22Rv1 (cell line): ENCODE measurements at regions not wholly inside any gene's neighbourhood (a gene's known extent, or its start where the extent isn't known, plus 50 kb on each side); places are given as distances from the start of the nearest gene placed in this dataset.

ENCODE experiments used
- H3K27ac ChIP-seq: fragments of 450-650 bp; 2 replicates; pipeline ENCODE4 v1.5.1; 2017
- ZFX ChIP-seq: fragments of 450-650 bp; IDR thresholded peaks from 2 replicates; pipeline ENCODE4 v1.6.1; 2017; ENCODE audit warnings: antibody characterized with exemption, borderline replicate concordance
- TF ChIP-seq, protein P1 (sequence below): fragments of 450-650 bp; IDR thresholded peaks from 2 replicates; pipeline ENCODE4 v1.5.1; 2017; ENCODE audit warnings: mild to moderate bottlenecking

GRCh38 chr2:143960177-143960576, 559.7 kb downstream of the ZEB2 start:
- TF ChIP-seq ZFX = no peak
- TF ChIP-seq, protein P1, sequence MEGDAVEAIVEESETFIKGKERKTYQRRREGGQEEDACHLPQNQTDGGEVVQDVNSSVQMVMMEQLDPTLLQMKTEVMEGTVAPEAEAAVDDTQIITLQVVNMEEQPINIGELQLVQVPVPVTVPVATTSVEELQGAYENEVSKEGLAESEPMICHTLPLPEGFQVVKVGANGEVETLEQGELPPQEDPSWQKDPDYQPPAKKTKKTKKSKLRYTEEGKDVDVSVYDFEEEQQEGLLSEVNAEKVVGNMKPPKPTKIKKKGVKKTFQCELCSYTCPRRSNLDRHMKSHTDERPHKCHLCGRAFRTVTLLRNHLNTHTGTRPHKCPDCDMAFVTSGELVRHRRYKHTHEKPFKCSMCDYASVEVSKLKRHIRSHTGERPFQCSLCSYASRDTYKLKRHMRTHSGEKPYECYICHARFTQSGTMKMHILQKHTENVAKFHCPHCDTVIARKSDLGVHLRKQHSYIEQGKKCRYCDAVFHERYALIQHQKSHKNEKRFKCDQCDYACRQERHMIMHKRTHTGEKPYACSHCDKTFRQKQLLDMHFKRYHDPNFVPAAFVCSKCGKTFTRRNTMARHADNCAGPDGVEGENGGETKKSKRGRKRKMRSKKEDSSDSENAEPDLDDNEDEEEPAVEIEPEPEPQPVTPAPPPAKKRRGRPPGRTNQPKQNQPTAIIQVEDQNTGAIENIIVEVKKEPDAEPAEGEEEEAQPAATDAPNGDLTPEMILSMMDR = no peak

GRCh38 chr2:143957321-143957720, 562.6 kb downstream of the ZEB2 start:
- no peak overlapping the region for H3K27ac ChIP-seq
- TF ChIP-seq, protein P1 = no peak
- no peak for TF ChIP-seq ZFX

More at GRCh38 chr2:143960177-143960576, 559.7 kb downstream of the ZEB2 start:
- no peak overlapping the region for H3K27ac ChIP-seq

DNA sequence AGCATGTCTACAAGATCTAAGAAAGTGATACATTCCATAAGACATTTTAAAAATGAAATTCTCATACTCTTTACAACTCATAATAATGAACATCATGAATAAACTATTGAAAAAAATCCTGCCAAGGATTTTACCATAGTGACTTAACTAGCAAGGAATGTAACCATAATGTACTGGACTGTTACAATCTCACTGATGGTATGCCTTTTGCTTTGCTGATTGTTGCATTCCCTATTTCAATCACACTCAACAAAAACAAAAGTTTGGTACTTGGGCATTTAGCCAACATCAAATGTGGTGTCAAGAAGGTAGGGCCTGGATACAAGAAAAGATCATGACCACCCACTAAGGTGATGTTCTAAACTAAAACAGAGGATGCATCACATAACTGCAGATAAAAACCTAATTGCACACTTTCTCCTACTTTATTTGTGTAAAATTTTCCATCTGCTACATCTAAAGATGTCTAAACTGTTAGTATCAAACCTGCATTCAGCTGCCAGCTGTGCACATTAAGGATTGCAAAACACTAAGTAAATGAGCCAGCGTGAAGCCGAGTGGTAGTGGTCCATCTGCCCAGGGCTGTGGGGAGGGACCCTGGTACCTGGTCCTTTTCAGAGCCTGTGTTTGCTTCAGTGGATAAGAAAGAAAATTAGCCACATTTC, 564.4 kb downstream of the ZEB2 start:
- H3K27ac ChIP-seq = no peak overlapping the region
- TF ChIP-seq ZFX = no peak
- TF ChIP-seq, protein P1 = no peak

DNA sequence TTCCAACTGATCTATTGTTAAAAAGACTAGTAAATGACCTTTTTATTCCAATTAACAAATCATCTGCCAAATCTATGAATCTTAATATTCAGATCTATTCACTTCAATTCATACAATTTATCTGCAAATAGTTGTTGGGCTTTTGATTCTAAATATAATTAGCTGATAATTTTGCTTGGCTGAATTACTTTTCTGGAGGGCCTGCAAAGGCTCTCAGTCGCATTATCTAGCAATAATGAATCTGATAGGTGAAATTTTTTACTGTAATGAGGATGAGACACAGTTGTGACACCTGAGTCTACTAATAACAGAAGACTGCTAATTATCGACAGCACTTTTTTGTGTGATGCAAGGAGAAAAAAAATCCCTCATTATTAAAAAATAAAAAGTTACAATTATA, 565.1 kb downstream of the ZEB2 start:
- H3K27ac ChIP-seq = no peak overlapping the region
- TF ChIP-seq, protein P1 = no peak
- no peak for TF ChIP-seq ZFX

DNA sequence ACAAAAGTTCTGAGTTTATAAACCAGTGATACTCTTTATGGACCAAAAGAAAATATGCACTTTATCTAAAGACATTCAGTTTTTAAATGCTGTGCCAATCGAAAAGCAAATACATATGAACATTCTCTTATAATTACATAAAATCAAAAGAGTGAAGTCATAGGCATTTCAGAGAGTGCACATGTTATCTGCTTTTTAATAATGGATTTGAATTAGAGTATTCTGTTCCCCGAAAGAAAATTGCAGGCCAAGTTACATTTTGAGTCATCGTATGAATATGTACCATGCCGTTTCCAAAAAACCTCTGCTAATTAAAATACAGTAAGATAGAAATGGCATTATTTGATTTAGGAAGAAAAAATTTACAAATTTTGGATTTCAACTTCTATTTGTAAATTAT, 565.7 kb downstream of the ZEB2 start:
- TF ChIP-seq ZFX = no peak
- TF ChIP-seq, protein P1 = no peak
- no peak overlapping the region for H3K27ac ChIP-seq

GRCh38 chr2:143953451-143954030, 566.4 kb downstream of the ZEB2 start:
- no peak overlapping the region for H3K27ac ChIP-seq
- no peak for TF ChIP-seq ZFX
- TF ChIP-seq, protein P1 = no peak

DNA sequence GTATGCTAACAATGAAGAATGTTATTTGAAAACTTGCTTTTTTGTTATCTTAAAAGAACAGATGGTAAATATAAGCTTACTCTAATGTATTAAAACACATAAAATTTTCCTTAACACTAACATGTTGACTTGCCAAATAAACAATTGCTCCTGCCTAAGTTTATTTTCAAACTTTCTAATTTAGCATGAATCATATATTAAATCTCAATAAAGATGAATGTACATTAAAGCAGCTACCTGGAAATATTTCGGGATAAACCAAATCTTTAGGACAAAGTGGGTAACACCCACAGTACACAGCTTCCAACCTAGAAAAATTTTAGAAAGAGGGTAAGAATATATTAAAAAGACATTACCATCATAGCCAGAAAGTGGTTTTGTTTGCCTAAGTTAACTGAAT, 567.4 kb downstream of the ZEB2 start:
- no peak for TF ChIP-seq ZFX
- TF ChIP-seq, protein P1 = no peak
- H3K27ac ChIP-seq = no peak overlapping the region
